ENCODE measurements at regions not wholly inside any gene's neighbourhood (a gene's known extent, or its start where the extent isn't known, plus 50 kb on each side); places are given as distances from the start of the nearest gene placed in this dataset.
"Not testable (repeated sequence)": the region's sequence is repeated elsewhere in the genome, so short reads cannot be mapped to it uniquely, and the experiment has no call there.

DNA sequence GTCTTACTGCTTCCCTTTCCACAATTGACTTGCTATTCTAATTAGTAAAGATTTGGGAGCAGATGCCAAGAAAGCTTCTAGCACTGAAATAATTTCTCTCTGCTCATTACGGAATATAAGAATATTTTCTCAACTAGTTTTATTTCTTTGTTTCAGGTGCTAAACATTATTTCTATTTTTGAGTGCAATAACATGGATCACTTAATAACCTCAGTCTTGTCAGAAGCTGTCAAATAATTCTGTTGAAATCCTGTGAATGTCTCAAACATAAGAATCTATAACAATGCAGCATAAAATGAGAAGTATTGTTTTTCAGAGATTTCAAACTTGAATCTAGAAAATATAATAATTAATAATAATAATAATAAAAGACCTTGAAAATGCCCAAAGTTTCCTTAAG, 1221.0 kb downstream of the DSC3 start:
- no peak for DNase-seq

DNA sequence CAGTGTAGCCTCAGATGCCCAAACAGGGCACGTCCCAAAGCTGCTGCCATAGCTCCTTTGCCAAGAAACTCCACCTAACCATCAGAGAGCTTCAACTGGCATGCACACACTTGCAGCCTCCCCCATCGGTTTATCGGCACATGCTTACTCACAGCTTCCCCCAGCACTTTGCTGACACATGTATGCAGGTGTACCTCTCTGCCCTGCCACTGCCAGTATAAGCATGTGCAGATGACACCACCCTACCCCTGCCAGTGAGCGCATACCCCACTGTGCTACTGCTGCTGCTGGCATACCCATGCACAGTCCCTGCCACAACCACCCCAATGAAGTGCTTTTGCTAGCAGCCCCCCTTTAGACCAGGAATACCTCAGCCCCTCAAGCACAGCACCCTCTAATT, 1231.0 kb downstream of the DSC3 start:
- DNase-seq = no peak

DNA sequence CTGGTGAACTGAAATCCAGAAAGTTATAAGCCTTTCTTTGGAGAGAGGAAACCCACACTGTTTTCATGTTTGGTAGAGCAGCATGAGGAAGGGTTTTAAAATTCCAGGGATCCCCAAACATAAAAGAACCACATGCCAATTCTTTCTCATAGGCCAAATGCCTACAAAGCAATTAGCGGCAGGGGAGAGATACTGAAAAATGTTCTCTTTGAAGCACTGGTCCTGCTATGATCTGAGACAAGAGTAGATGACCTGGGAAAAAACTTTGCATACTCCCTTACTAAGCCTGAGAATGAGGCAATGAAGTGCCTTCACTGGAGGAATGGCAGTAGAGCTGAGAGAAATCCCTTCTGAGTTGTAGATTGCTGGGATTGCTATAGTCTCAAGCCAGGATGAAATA, 1261.7 kb downstream of the DSC3 start:
- DNase-seq = no peak

DNA sequence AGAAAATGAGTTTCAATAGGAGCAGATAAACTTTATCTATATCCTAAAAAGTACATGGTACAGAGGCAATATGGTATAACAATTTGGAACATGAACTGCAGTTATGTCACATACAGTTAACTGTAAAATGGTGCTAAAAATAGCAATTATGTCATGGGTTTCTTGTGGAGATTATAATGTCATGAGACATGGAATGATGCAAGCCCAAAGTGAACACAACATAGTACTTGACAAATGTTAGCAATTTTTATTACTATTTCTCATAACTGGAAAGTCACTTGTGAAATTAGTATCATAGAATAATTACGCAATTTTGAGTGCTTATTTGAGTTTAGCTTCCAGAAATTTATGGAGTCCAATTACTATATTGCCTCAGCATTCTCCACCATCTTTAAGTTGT, 1263.4 kb downstream of the DSC3 start:
- DNase-seq = no peak

DNA sequence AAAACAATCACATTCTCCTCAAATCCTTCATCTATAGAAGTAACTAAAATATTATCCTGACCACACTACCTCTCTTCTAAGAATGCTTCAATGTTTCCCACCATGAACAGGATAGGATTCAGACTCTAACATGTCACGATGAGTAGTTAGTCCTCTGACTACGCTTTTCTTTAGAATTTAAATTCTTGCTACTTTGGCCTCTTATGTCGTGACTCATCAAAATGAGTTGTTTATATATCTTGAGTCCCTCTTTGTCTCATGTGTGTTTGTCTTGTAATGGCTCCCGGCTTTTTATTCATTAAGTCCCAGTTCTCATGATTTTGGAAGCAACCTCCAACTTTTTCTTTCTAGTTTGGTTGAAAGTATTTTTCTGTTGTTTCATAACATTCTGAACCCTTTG, 1289.2 kb downstream of the DSC3 start:
- no peak for DNase-seq

DNA sequence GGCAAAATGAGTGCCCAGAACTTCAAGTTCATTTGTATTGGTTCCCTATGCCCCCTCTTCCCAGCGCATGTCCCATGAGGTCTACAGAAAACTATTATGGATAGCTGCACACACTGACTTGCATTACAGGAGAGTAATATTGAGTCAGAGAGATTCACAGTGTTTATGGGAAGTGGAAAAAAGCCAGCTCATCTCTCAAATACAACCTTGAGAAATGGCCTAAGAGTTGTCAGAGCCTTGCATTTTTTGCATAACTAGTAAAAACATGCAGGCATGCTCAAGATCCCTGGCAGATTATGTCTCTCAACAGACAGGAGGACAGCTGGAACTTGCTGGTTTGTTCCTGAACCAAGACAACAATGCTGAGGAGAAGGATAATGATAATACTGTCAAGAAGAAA, 1292.8 kb downstream of the DSC3 start:
- DNase-seq = no peak

DNA sequence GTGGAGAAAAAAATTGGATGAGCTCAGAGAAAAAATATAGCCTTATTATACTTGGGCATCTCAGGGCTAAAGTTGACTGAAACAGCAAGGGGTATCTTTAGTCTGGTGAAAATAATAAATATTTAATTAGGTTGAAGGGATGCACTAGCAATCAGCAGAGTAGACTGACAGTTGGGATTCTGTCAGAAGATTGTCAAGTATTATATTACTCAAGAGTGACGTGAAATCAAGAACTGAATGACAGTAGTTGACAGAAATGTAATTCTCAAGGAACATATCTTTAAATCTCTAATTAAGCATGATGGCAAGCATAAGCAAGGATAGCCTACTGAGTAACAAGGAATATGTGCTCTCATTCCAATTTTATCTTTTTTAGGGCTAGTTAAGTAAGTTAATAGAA, 1301.1 kb downstream of the DSC3 start:
- no peak for DNase-seq

DNA sequence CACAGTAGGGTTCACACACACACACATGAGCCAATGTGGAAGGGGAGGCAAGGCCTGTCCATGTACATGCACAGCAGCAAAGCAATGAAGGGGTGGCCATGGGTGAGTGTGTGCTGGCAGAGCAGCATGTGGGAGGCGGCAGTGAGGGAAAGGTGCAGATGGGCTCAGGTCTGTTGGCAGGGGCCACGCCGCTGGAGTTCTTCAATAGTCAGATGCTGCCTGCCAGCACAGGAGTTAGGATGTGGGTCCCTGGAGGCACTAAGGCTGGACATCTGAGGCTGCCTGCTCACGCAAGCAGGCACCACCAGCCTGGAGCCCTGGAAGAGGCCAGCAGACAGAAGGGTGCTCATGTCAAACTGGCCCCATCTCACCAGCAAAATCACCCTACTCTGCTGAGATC, 1304.9 kb downstream of the DSC3 start:
- no peak for DNase-seq

DNA sequence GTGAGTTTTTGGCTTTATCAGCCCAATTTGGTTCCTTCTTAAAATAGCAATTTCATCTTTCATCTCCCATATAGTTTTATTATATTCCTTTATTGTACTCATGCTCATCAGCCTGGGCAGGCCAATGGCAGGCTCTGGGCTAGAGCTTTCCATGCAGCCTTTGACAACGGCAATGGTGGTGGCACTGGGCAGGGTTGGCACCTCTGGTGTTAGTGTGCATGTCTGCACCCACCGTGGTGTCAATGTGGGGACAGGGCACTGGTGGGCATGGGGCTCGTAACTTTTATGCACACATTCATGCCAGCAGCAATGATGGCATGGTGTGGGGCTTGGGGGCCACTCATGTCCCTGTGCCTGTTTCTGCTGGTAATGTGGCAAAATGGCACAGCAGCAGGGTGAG, 1305.4 kb downstream of the DSC3 start:
- DNase-seq = no peak

DNA sequence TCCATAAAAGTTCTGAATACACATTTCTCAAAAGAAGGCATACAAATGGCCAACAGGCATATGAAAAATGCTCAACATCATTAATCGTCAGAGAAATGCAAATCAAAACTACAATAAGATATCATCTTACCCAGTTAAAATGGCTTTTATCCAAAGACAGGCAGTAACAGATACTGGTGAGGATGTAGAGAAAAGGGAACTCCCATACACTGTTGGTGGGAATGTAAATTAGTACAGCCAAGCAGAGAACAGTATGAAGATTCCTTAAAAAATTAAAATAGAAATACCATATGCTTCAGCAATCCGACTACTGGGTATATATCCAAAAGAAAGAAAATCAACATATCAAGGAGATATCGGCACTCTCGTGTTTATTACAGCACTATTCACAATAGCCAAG, 1312.5 kb downstream of the DSC3 start:
- DNase-seq = no peak

DNA sequence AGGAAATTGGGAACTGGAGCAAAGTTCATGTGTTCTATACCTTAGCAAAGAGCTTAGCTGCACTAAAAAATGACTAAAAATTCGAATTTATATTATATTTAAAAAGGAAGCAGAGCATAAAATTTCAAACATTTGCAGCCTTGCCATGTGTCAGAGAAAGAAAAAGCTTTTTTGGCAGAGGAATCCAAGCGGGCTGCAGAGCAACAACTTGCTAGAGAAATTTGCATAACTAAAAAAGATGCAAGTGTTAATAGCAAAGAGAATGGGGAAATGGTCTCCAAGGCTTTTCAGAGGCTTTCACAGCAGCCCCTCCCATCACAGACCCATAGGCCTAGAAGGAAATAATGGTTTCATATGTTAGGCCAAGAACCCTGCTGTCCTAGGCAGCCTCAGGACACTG, 1315.9 kb downstream of the DSC3 start:
- DNase-seq = peak in 1 of 2 donors; percentile 26

DNA sequence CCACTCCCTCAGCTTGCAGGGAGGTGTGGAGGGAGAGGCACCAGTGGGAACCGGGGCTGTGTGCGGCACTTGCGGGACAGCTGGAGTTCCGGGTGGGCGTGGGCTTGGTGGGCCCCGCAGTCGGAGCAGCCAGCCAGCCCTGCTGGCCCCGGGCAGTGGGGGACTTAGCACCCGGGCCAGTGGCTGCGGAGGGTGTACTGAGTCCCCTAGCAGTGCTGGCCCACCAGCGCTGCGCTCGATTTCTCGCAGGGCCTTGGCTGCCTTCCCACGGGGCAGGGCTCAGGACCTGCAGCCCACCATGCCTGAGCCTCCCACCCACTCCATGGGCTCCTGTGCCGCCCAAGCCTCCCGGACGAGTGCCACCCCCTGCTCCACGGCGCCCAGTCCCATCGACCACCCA, 1319.1 kb downstream of the DSC3 start:
- DNase-seq = not testable (repeated sequence)

DNA sequence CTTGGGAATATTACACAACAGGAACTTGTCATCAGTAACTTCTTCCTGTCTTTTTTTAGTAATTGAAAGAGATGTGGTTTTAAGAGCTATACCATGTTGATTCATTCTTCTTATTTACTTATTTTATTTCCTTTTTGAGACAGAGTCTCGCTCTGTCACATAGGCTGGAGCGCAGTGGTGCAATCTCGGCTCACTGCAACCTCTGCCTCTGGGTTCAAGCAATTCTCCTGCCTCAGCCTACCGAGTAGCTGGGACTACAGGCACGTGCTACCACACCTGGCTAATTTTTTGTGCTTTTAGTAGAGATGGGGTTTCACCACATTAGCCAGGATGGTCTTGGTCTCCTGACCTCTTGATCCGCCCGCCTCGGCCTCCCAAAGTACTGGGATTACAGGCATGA, 1326.6 kb downstream of the DSC3 start:
- not testable (repeated sequence) for DNase-seq

DNA sequence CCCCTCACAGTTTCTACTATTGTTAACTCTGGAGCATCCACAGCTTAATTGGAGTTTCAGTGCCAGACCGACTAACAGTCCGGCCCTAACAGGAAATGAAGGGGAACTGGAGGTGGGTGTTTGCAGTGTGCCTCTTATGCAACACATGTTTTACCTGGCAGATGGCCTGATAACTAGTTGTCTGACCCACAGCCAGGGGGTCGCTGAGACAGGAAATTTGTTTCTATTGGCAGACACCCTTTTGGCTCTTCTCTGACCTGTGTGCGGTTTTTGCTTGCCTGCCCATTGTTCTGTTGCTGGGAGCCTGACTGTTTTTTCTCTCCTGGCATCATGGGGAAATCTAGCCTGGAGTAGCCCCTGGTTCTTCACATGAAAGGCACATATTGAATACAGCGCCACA, 1329.8 kb downstream of the DSC3 start:
- no peak for DNase-seq

DNA sequence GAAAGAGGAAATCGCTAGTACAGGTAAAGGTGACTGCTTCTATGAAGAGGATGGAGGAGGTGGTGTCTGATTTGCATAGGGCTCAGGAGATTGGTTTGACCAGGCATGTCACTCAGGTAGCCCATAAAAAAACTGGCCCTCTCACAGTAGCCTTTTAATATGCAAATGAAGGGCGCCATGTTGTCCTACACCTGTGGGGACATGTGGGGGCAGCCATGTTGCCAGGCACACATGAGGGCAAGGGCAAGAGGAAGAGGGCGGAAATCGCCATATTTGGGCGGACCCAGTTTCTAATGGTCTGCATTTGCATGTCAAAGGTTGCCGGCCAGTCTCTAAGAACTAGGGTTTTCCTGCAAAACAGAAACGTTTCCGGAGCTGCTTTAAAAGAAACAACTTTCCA, 1330.6 kb downstream of the DSC3 start:
- DNase-seq = no peak

DNA sequence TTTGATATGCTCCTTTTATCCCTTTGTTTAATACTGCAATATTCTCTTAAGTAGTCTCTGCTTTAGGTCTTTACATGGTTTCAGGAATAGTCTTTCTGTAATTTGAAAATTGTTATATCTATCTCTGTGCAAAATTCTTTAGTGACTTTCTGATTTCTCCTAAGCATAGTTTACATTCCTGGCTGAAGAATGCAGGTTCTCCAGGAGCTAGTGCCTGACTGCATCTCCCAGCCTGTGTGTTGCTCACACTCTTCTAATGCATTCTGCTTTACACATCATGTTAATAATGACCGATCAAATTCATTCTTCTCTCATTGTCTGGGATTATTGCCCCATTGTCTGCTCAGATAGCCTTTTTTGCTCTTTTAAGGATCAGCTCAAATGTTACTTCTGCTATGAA, 1349.2 kb downstream of the DSC3 start:
- DNase-seq = no peak

DNA sequence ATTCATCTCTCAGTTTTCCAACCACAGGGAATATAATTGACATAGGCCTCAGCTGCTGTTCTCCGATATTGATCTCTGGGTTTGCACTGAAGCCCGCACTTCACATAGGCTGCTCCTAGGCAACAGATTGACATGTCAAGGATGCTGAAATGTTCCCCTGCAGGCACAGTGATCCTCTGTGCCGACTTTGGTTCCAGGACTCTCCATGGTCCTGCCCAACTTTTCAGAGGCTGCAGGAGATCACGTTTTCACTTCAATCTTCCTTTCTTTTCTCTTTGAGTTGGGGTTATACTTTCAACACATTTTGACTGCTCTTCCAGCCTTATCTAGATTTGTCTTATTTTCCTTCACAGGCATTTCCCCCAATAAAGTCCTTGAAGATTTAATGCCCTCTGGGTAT, 1361.0 kb downstream of the DSC3 start:
- DNase-seq = no peak

DNA sequence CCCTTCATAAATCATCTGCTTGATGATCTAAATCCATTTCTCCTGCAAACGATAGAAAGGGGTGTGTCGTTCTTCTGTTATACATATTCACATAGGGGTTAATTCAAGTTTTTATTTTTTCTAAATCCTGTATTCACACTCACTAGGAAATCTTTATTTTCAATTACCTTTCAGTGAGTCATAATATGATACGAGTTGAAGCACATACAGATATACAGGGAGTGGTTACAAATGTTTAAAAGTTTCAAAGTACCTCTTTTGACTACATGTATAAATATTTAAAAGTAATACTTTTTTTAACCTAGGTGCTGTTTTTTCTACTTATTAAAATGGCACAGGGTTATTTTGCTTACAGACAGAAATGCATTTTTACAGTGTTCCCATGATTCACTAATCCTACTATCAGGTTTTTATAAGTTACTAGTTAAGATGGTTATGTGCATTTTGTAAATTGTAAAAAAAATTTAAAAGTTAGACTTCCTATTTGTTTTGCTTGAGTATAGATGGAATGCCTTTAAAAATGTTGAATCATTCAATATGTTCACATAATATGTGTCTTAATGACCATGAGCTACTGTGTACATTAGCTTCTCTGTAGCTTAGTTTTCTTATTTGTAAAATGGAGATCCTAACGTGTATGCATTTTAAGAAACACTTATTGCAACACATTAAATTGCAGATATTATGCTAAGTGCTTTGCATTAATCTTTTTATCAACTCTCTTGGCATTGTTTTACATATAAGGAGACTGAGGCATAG, 1378.1 kb downstream of the DSC3 start:
- DNase-seq = no peak

DNA sequence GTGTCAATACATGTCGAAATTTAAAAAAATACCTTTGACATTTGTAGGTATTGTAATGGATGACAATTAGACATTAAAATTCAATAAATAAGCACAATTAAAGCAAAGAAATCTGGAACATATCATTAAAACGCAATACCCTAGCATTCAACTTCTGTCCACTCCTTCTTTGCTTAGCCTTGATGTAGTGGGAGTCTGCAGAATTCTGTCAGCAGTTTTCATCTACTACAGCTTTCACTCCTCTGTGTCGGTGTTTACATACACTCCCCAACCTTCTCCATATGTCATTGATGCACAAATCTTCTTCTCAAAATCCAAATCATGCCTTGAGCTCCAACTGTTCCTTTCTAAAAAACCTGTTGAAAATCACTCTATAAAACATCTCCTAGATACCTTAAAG, 1380.6 kb downstream of the DSC3 start:
- no peak for DNase-seq

DNA sequence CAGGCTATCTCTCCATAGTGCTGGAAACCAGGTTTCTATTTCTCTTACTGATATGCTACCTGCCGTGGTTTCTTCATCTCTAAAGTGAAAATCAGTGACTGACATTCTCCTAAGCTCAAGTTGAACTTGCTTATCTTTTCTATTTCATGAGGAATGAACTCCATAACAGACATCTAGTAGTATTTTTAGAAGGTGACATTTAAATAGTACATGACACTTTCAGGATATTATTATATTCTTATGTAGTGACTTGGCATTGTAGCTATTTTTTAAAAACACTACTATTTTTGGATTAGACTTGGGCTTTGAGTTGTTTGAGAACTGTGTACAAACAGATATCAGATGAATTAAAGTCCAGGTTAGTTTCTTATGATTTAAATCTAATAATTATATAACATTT, 1381.8 kb downstream of the DSC3 start:
- DNase-seq = no peak

DNA sequence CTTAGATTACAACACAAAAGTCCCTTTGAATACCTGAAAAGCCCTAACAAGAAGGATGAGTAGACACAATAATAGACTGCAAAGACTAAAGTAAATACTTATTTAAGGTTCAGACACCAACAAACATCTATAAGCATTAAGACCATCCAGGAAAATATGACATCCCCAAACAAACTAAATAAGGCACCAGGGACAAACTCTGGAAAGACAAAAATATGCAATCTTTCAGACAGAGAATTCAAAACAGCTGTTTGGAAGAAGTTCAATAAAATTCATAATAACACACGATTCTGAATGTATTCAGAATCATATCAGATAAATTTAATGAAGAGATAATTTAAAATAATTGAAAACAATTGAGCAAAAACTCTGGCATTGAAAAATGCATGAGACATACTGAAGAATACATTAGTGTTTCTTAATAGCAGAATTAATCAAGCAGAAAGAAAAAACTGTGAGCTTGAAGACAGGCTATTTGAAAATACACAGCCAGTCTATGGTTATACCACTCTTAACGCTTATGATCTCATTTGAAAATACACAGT, 1388.8 kb downstream of the DSC3 start:
- no peak for DNase-seq

DNA sequence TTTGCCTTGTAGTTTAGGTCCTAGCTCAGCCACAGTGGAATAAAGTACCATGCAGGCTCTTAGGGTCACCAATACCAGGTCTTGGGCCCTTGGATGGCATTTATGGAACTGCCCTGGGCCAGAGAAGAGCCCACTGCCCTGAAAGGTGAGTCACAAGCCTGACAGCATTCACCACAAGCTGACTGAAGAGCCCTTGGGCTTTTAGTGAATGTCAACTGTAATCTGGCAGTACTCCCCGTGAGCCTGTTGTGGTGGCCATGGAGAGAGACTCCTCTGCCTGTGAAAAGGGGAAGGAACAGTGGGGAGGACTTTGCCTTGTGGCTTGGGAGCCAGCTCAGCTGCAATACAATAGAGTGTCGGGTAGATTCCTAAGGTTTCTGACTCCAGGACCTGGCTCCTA, 1389.7 kb downstream of the DSC3 start:
- no peak for DNase-seq

DNA sequence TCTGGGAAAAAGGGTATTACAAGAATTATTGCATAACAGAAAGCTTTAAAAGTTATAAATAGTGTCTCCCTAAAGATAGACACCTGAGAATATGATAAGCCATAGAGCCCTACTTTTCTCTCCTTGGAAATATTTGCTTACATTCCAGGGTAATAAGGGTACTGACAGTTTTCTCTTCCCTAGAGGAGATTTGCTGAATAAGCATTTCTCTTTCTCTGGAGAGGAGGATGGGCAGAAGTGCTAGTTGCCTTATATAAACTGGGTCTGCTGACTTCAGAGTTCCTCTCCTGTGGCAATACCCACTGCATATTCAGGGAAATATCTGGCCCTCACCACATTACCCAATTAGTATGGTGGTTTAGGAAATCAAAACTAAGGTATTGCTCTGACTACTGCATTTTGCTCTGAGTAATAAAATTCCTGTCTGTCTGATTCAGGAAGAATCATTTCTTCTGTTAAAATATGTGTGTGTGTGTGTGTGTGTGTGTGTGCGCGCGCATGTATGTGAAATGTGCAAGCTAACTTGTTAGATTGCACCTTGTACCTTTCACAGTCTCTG, 1391.3 kb downstream of the DSC3 start:
- DNase-seq = no peak

DNA sequence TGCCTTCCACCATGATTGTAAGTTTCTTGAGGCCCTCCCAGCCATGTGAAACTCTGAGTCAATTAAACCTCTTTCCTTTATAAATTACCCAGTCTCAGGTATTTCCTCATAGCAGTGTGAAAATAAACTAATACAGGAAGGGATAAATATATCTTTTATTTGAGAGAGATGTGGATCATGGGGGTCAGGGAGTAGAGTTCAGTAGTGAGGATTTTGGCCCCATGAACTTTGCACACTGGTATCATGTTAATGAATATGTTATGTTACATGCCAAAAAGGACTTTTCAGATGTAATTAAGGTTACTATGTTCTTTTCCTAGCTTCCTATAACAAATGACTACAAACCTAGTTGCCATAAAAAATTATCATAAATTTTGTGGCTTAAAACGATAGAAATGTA, 1393.7 kb downstream of the DSC3 start:
- no peak for DNase-seq

DNA sequence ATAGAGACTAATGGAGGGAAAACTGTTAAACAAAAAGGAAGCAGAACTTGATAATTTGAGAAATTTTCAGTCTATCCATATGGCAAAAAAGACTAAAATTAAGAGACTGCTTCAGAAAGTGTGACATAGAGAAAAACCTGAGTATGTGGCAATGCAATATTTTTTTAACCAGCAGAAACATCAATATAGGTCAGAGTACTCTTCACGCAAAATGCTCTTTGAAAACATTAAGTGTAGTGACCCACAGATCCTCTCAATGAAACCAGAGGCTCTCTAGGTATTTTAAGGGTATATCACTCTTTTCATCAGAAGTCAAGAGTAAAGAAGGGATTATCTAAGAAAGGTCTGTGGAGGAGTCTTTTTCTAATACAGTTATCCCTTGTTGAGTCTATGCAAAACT, 1394.8 kb downstream of the DSC3 start:
- DNase-seq = no peak
